Hematopoietic multipotent progenitor cell treated with erythropoietin and hydrocortisone succinate and interleukin-3 and kit ligand, for 8 days (in vitro differentiated cells): ENCODE measurements at regions not wholly inside any gene's neighbourhood (a gene's known extent, or its start where the extent isn't known, plus 50 kb on each side); places are given as distances from the start of the nearest gene placed in this dataset.
"Not testable (repeated sequence)": the region's sequence is repeated elsewhere in the genome, so short reads cannot be mapped to it uniquely, and the experiment has no call there.

Experiments used
- DNase-seq: peaks from one replicate; pipeline ENCODE4 v3.0.0-alpha.2; 2015

DNA sequence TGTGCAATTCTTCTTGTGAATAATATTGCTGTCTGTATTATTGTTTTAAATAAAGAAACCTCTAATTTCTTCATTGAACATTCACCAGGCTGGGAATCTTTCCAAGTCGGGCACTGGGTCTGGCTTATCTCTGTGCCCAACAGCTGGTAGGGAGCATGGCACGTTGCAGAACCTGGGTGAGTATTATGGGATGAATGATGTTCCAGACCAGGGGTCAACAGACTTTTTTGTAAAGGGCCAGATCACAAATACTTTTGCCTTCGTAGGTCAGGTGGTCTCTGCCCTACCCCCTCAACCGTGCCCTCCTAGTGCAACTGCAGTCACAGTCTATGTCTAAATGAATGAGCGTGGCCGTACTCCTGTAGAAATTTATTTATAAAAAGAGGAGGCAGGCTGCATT, 81.6 kb upstream of the FOXQ1 start:
- DNase-seq, result no peak

DNA sequence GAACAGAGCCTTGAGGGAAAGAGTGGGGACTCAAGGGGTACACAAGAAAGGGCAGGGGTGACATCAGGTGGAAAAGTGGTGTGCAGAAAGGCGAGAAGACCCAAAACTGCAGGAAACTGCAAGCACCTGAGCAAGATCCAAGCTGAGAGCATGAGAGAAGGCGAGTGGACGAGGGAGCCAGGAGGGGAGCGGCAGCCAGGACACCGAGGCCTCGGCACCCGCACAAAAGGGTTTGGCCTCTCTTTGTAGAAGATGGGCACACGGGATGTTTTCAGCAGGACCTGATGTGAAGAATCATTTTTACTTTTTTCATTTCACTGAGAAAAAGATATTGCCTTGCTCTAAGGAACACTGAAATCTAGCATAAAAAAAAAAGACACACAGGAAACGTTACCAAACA, 82.1 kb upstream of the FOXQ1 start:
- DNase-seq, result no peak

DNA sequence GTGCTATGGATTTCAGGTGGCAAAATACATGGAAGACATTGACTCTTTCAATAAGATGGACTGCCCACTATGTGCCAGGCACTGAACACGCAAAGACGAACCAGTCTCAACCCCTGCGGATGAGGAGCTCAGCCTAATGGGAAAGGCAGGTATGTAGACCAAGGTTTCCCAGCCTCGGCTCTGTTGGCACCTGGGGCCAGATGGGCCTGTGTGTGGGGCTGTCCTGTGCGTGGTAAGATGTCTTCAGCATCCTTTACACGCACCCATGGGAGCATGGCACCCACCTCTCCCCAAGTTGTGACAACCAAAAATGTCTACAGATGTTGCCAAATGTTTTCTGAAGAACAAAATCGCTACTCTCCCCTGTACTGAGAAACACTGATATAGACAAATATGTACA, 82.6 kb upstream of the FOXQ1 start:
- no peak for DNase-seq

DNA sequence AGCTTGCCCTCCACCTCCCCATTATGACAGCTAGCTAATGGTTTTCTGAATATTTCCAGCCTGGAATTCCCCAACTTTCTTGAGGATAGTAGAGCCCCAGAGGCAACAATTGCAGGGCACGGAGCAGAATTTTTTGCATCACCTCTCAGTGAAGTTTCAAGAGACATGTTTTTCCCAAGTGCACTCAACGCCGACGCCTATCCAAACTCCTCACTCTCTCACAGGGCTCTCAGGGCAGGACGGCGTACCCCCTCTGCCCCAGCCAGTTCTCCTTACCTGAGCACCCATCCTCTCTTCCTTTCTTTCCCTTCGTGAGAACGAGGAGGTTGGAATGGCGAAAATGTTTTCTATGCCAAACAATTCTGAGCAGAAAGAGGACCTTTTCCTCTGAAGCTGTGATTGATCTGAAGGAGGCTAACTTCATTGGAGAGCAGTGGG, 83.1 kb upstream of the FOXQ1 start:
- no peak for DNase-seq

DNA sequence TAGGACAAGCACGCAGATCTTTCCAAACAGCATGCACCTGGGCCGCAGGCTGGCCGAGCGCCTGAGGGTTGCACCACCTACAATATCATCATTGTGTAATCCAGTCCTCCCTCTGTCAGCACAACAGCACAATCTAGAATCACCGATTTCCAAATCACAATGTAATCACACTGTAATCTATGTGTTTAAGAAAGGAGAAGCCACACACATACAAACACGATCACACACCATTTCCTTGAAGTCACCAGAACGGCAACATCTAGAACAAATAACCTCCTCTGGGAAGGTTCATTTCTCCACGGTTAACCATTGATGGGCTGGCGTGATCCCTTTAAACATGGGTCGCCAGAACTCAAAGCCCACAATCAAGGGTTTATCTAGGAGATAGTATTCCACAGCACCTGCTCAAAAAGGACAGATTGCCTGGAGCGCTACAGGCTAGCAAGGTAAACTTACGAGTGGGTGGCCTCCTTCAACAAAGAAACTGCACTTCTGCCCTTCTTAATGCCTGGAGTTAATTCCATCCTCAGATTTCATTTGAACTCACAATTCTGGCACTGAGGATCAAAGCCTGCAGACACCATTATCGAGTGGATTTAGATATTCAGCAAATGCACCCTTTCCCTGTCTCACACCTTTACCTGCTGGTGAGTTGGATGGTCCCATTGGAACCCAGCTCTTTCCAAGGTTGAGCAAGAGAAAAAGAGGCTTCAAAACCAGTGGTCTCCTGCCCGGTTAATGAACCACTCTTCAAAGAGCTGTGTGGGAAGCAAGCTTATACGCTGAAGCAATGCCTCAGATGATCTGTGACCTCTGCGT, 83.8 kb upstream of the FOXQ1 start:
- DNase-seq, result no peak

DNA sequence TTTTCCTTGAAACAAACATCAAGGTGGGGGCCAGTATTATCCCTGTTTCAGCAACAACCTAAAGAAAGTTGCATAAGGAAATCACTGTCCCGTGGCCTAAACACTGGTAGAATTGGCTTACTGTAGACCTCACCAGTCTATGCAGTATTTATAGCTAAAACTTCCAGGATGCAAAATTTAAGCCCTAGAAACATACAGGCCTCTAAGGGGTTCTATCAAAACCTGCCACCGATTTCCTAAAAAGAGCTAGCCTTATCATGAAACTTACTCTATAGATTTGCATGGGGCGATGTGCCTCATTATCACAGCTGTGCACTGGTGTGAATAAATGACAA, 84.3 kb upstream of the FOXQ1 start:
- no peak for DNase-seq

DNA sequence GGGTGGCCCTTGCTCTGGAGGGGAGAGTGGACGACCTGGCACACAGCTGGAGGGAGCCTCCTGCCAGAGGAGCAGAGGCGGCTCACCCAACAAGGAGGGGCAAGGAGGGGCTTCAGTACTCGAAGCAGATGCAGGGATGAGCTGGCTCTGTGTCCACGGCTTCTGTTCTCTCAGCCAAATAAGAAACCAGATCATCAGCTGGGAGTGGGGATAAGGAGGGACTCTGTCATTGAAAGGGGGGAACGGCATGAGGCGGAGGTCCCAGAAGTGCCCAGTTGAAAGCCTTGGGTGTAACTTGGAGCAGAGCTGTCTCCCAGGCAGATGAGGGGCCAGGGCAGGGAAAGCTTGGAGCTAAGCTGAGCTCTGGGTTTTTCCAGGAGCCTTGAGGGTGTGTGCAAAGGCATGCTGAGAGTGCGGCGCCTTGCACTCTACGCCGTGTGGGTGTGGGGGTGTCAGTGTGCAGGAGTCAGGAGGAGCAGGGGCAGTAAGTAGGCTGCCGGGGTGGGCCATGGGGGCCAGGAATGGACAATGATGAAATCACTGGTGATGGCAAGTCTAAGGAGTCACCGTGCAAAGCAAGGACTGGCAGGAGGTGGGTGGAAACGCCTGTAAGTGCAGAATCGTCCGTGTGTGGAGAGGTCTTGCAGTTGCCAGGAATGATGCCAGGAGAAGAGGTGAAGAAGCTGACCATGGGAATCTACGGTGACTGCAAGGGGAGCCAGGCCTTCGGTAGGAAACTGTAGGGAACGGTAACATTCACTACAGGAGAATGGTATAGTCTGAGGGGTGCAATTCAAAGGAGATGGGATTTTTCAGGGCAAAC, 85.4 kb upstream of the FOXQ1 start:
- no peak for DNase-seq

DNA sequence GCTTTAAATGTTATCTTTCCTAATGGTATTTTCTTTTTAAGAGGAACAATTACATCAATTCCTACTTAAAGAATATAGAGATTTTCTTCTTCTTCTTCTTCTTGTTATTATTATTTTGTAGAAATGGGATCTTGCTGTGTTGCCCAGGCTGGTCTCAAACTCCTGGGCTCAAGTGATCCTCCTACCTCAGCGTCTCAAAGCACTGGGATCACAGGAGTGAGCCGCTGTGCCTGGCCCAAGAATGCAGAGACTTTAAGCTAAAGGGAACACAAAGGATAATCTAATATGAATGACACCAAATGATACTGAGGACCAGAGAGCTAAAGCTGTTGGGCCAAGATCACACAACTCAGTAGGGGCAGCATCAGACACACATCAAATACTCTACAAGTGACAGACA, 87.4 kb upstream of the FOXQ1 start:
- DNase-seq, result no peak

DNA sequence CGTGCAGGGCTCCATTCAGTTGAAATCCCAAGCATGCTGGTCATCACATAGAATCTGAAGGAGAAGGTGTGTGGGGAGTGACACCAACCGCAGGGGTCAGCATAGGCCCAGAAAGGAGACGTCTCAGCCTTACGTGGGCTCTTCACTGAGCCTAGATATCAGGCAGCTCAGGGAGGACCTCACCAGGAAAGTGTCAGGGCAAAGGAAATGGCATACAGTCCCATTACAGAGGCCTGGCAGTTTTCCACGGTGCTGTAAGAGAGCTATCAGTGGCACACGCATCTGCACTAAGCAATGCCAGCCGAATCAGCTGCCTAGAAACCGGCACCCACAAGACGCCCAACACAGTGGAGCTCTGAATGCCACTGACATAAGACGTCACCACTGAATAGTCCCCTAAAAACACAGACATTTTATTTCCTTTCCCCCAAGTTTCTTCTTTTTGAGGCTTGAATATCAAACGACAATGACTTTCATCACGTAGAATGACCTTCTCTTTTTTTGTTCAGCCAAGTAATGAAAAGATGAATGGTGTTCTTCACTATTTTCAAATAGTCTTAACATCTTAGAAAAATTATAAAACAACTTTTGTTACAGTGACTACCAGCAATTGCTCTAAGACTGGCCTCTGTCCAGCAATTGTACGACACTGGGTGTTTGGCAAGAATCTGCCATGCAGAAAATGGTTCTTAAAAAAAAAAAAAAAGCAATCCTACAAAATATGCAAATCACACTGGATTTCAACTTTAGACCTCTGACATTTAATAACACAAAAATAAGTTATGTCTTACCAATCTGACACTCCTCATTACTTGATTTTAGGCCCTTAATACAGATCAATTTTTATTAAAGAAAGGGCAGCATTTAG, 88.9 kb upstream of the FOXQ1 start:
- no peak for DNase-seq

DNA sequence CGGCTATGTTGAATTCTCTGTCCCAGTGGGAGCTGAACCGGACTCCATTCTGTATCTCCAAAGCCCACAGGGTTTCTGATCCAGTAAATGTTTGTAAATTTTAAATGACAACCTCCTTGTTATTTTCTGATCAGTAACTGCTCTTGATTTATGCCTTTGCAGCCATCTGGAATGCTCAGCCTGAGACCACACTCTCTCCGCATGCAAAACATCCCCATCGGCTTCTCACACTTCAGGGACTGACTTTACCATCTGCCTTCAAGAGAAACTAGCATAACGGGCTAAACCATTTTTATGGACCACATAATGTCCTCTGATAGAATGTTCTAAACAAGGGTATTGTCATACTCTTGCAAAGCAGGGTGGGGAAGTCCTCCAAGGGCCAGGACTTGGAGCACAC, 94.5 kb upstream of the FOXQ1 start:
- DNase-seq, result no peak

DNA sequence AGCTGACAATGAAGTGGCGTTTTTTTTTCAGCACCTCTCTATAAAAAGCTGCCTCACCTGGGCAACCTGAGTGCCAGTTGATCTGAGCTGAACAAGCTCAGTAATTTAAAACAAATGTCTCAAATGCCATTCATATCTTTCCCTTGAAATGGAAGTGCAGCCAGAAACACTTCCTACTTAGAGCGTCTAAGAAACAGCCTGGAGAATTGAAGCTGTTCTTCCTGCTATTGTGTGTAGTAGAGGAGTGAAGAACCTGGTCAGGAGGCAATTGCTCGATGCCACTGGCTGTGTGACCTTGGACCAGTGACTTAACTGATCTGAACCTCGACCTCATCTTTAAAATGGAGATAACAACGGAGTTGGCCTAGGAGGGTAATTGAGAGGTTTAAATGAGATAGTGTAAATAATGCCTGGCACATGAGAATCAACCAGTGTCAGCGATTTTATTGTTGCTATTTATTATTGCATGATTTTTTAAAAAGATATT, 95.4 kb upstream of the FOXQ1 start:
- DNase-seq, result no peak

DNA sequence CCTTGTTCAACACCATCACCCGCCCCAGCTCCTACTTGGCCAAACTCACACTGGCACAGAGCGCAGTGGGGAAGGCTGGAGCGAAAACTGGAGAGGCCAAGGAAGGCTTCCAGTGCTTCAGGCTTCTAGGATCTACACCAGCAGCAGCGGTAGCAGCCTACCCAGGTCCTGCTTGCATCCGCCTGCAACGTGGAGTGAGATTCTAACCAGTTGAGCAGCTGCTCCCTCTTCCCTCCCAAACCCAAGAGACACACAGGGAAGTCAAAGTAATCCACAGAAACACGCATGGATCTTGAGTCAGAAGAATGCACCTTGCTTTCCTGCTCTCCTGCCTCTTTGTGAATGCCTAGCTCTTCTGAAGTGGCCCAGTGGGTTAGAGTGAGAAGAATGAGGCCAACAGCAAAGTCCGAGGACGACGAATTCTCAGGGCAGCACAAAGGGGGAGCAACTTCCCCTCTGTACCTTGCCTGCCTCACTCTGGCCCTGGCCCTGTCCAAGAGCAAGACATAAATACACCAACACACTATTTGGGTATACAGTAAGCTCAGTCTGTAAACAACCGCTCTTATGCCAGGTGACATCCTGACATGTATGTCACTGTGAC, 95.9 kb upstream of the FOXQ1 start:
- DNase-seq, result no peak

DNA sequence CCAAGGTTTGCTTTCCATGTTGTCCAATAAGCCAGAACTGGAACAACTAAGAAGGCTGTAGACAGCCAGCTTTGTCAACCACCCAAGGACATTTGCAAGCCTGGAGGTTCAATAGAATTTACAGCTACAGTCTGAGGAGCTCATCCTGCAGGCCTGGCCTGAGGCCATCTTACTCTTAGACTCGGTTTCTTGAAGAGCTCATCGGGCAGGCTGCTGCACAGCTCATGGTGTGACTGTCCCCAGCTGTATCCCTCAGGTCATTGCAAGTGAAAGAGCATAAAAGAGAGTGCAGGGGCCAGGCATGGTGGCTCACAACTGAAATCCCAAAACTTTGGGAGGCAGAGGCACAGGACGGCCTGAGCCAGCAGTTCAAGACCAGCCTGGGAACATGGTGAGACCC, 96.9 kb upstream of the FOXQ1 start:
- DNase-seq, result no peak

DNA sequence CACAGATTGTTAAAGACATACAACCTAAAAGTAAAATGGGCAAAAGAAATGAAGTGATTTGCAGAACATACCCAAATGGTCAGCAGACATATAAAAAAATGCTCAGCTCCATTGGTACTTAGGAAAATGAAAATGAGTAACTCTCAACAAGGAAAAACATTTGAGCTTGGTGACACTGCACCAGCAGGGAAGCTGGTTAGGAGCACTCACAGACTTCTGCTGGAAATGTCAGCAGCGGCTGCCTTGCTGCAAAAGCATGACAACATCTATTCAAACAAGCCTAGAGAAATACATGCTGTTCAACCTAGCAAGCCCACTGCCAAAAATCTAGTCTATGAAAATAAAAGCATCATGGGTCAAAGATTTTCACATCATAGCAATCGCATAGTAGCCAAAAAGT, 99.0 kb upstream of the FOXQ1 start:
- DNase-seq, result no peak

DNA sequence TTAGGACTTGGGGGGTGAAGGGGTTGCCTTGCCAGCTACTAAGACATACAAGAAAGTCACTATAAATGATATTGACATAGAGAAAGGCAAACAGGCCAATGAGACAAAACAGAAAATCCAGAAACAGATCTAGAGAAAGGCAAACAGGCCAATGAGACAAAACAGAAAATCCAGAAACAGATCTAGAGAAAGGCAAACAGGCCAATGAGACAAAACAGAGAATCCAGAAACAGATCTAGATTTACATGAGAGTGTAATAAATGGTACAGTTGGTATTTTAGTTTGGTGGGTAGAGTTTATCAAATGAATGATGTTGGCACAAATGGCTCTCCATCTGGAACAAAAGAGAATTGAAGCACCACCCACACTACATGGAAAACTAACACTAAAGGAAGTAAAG, 99.8 kb upstream of the FOXQ1 start:
- not testable (repeated sequence) for DNase-seq

DNA sequence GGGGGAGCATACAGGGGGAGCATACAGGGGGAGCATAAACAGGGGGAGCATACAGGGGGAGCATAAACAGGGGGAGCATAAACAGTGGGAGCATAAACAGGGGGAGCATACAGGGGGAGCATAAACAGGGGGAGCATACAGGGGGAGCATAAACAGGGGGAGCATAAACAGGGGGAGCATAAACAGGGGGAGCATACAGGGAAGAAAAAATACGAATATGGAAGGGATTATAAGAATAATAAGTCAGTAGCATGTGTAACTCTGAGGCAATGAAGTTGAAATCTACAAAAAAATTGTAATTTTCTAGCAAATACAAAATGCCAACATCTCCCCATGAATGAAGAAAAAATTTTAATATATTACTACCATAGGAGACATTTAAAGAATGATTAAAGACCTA, 101.3 kb upstream of the FOXQ1 start:
- DNase-seq, result not testable (repeated sequence)

DNA sequence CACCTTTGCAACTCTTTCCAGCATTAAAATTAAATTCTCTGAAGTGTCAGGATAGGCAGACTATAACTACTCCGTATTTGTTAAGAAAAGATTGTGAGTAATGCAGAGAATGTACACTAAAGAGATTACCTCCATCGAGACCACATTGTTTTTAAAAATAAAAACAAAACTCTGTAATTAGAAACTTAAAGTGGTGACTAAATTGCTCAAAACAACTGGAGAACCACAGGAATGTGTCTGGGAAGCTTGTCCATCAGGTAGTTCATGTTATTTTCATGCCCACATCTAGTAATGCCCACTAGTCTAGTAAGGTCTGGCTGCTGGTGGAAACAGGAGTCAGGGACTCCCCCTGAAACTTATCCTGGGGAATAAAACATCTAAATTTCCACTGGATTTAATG, 103.0 kb upstream of the FOXQ1 start:
- no peak for DNase-seq

DNA sequence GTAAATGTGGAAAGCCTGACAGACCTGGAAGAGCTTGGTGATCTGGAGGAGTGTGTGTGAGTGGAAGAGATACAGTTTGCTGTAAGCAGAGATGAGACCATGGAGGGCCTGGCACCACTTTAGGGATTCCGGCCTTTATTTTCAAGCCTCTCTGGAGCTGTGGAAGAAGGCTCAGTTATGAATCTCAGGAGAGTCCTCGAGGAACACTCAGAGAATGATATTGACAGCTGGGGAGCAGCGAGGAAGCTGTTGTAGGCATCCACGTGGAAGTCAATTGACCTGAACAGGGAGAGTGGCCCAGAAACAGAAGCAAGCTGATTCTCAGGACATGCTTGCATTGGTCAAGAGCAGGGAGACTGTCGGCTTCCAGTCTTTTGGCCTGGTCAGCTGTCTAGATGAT, 108.4 kb upstream of the FOXQ1 start:
- DNase-seq, result no peak

DNA sequence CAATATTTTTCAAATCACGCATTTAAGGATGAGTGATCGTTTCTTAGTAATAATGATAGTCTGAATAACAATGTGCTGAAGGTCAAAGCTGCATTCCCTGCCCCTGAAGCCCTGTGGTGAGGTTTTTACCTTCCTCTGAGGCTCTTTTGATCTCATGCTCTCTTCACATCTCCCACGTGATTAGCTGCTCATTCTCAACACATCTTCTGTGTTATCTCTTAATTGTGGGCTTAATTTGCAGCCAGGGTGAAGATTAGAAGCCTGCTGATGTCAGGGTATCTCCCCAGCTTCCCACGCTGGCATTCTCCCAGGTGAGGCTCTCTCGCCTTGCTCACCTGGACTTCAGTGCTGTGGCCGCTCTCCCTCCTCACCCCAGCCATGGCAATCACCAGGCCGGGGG, 109.7 kb upstream of the FOXQ1 start:
- DNase-seq, result no peak

DNA sequence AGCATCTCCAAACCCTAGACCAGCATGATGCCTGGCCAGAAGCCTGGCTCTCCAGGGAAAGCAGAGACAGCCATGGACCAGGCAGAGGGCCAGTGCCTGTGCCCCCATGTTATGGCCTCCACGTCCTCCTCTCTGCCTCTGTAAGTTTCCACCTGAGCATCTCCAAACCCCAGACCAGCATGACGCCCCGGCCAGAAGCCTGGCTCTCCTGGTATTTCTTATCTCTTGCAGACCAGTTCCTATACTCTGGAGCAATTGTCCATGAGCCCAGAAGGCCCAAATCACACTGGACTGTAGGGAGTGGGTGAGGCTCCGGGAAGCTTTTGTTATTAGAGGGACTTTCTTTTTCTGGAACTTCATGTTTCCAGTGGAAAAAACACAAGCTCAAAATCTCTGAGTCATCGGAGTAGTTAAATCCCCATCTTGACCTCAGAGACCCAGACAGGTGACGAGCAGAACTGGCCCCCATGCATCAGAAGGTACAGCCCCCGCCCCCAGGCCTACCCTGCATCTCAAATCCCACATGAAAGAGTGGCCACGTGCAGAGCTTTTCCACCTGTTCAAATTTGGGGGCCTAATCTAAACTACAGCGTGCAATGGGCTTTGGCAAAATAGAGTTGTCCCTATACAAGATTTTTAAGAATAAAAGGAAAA, 110.2 kb upstream of the FOXQ1 start:
- DNase-seq, result no peak

DNA sequence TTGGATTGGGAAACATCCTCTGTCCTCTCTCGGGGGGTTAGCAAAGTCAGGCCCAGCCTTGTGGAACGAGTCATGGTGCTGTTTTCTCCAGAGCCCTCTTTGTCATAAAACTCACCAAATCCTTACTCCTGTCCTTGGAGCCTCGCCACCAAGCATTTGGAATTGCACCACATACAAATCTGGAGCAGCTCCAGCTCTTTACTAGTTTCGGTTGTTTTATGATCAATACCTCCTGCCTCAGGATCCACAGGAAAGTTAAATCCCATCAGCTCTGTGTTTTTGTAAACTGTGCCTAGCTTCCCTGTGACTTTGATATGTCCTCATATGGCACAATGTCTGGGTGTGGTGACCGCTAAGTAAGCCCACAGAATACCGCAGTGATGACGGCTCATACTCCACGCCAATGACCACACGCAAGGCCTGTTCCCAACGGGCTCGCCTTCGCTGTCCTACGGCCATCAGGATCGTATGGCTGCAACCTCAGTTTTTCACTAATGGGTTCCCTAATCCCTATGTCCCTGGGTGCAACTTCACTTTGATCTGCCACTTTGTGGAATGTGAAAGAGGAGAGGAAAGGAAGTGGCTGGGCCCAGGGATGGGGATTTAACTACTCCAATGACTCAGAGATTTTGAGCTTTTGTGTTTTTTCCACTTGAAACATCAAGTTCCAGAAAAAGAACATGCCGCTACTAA, 111.3 kb upstream of the FOXQ1 start:
- DNase-seq, result no peak

DNA sequence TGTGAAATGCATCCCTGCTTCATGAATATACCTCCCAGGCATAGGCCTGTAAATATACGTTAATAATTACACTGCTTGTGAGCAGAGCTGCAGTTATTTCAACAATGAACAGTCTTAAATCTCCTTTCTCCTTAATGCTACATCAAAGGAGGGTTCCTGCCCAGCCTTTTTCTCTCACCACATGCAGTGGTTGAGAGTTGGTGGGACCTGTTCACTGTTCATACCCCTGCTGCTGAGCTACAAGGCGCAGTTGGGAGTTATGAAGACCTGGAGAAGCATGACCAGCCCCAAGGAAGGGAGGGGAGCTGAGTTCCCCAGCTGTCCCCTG, 111.9 kb upstream of the FOXQ1 start:
- no peak for DNase-seq
